Osteocyte (in vitro differentiated cells): ENCODE measurements at regions not wholly inside any gene's neighbourhood (a gene's known extent, or its start where the extent isn't known, plus 50 kb on each side); places are given as distances from the start of the nearest gene placed in this dataset.
"Not testable (repeated sequence)": the region's sequence is repeated elsewhere in the genome, so short reads cannot be mapped to it uniquely, and the experiment has no call there.

Source experiments
- DNase-seq: peaks from one replicate; pipeline ENCODE4 v3.0.0; 2021; ENCODE audit warnings: mixed read lengths; ENCODE audit not compliant: unreplicated experiment; ENCODE audit errors: extremely low spot score
- H3K27ac Mint-ChIP-seq: one replicate; pipeline ENCODE4 v1.8.0; 2021; ENCODE audit warnings: mild to moderate bottlenecking, mixed read lengths; ENCODE audit not compliant: unreplicated experiment
- H3K27me3 Mint-ChIP-seq: one replicate; pipeline ENCODE4 v1.8.0; 2021; ENCODE audit warnings: mixed read lengths; ENCODE audit not compliant: unreplicated experiment
- H3K36me3 Mint-ChIP-seq: one replicate; pipeline ENCODE4 v1.8.0; 2021; ENCODE audit warnings: mixed read lengths; ENCODE audit not compliant: unreplicated experiment
- H3K4me1 Mint-ChIP-seq: one replicate; pipeline ENCODE4 v1.8.0; 2021; ENCODE audit warnings: mixed read lengths; ENCODE audit not compliant: unreplicated experiment
- H3K4me3 Mint-ChIP-seq: one replicate; pipeline ENCODE4 v1.8.0; 2021; ENCODE audit warnings: mild to moderate bottlenecking, moderate library complexity, mixed read lengths; ENCODE audit not compliant: unreplicated experiment
- H3K9me3 Mint-ChIP-seq: one replicate; pipeline ENCODE4 v1.8.0; 2021; ENCODE audit warnings: mixed read lengths; ENCODE audit not compliant: unreplicated experiment
- TF ChIP-seq, protein P1 (sequence below): fragments of 200-600 bp; sonication (generic); IDR thresholded peaks from 2 replicates; pipeline ENCODE4 v1.5.0; 2021; ENCODE audit warnings: antibody characterized with exemption, mild to moderate bottlenecking, moderate library complexity

DNA sequence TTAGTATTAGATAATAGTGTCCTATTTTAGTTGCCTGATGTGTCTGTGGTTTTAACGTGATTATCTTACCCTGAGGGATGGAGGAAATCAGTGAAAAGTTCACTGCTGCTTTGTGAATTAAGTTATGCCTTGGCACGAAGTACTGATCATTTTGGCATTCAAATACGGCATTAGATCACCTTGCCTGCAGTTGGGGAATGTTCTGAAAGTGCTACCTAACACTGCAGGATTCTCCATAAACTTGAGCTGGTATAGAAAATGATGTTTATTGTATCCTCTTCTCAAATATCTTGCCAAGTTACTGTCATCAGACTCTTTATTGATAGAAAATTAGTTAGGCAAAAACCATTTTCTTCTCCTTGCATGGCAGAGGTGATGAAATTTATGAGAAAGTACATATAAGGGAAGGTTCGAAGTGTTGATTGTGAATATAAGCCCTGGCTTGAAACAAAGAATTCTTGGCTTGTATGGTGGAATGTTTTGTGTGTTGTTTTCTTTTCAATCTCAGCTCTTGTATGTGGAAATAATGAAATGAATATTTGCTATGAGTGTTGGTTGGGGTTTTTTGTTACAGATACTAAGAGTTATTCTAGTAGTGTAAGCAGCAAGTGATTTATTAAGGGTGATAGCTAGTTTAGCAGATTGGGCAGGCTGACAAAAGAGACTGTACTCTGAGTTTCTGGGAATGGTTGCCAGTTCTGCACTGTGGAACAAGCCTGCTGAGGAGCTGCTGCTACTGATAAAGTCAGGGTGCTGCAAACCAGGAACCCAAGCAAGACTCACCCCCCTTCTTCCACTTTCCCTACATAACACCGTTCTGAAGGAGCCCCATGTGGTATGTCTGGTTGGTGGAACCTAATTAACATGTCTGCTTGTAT lies 448.3 kb downstream of the PCNX1 start:
- no peaks in the 10 kb centered on the region for H3K9me3 Mint-ChIP-seq
- H3K36me3 Mint-ChIP-seq: peaks cover 4% of the 10 kb centered on the region
- peaks cover 25% of the 10 kb centered on the region for H3K4me1 Mint-ChIP-seq
- H3K27me3 Mint-ChIP-seq: no peaks in the 10 kb centered on the region
- H3K27ac Mint-ChIP-seq: peak overlapping the region; percentile 79
- H3K4me3 Mint-ChIP-seq: peak overlapping the region; percentile 18
- DNase-seq: no peak
- TF ChIP-seq, protein P1, sequence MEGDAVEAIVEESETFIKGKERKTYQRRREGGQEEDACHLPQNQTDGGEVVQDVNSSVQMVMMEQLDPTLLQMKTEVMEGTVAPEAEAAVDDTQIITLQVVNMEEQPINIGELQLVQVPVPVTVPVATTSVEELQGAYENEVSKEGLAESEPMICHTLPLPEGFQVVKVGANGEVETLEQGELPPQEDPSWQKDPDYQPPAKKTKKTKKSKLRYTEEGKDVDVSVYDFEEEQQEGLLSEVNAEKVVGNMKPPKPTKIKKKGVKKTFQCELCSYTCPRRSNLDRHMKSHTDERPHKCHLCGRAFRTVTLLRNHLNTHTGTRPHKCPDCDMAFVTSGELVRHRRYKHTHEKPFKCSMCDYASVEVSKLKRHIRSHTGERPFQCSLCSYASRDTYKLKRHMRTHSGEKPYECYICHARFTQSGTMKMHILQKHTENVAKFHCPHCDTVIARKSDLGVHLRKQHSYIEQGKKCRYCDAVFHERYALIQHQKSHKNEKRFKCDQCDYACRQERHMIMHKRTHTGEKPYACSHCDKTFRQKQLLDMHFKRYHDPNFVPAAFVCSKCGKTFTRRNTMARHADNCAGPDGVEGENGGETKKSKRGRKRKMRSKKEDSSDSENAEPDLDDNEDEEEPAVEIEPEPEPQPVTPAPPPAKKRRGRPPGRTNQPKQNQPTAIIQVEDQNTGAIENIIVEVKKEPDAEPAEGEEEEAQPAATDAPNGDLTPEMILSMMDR: no peak

DNA sequence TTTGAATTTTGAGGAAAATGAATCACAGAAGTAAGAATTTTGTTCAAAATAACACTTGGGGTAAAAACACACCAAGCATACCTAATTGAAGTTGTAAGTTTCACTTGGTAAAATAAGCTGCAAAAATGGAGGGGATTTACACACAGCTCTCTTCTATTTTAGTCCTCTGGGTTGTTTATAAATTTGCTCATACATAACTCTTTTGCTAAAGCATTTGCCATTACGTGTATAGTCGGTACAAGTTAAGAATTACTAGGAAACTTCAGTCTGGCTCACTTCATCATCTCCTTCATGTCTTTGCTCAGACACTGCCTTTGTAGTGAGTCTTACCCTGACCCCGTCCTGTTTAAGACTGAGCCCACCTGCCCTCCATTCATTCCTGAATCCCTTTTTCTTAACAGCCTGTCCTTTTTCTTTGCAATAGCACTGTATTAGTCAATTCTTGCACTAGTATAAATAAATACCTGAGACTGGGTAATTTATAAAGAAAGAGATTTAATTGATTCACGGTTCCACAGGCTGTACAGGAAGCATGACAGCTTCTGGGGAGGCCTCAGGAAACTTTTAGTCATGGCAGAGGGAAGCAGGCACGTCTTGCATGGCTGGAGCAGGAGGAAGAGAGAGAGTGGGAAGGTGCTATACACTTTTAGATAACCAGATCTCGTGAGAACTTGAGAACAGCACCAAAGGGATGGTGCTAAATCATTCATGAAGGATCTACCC lies 451.1 kb downstream of the PCNX1 start:
- Mint-ChIP-seq H3K27me3 (no peaks in the 10 kb centered on the region), H3K36me3 (peaks cover 6% of the 10 kb centered on the region), H3K4me3 (no peak overlapping the region), H3K9me3 (no peaks in the 10 kb centered on the region), H3K27ac (no peak overlapping the region), H3K4me1 (peaks cover 42% of the 10 kb centered on the region)
- DNase-seq: no peak
- TF ChIP-seq, protein P1: no peak

DNA sequence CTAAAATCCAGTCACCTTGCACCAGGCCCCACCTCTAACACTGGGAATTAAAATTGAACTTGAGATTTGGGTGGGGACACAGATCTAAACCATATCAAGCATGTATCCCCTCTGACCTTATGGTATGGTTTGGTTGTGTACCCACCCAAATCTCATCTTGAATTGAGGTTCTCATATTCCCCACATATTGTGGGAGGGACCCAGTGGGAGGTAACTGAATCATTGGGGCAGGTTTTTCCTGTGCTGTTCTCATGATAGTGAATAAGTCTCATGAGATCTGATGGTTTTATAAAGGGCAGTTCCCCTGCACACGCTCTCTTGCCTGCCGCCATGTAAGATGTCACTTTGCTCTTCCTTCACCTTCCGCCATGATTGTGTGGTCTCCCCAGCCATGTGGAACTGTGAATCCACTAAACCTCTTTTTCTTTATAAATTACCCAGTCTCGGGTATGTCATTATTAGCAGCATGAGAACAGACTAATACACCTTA lies 451.7 kb downstream of the PCNX1 start:
- not testable (repeated sequence) for H3K27me3 Mint-ChIP-seq, DNase-seq, H3K27ac Mint-ChIP-seq, H3K4me3 Mint-ChIP-seq, H3K36me3 Mint-ChIP-seq, H3K9me3 Mint-ChIP-seq
- peaks cover 48% of the 10 kb centered on the region for H3K4me1 Mint-ChIP-seq

DNA sequence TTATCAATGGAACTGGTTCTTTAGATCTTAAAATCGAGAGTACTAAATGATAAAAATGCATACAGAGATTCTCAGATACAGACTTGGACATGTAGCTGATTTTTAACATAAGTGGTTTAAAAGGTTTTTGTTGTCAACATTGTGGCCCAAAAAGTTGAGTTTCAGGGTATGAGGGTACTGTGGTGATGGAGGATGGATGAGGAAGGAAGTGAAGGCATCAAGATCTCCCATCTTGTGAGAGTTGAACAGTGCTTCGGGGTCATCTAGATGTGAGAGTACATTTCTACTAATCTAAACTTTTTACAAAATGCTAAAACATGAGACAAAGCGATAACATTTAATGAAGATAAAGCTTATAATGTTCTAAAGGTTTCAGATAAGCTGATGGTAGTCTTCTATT lies 452.6 kb downstream of the PCNX1 start:
- TF ChIP-seq, protein P1: no peak
- Mint-ChIP-seq H3K36me3 (peaks cover 4% of the 10 kb centered on the region), H3K4me3 (no peak overlapping the region), H3K9me3 (no peaks in the 10 kb centered on the region), H3K27ac (no peak overlapping the region), H3K27me3 (no peaks in the 10 kb centered on the region), H3K4me1 (peaks cover 53% of the 10 kb centered on the region)
- no peak for DNase-seq

DNA sequence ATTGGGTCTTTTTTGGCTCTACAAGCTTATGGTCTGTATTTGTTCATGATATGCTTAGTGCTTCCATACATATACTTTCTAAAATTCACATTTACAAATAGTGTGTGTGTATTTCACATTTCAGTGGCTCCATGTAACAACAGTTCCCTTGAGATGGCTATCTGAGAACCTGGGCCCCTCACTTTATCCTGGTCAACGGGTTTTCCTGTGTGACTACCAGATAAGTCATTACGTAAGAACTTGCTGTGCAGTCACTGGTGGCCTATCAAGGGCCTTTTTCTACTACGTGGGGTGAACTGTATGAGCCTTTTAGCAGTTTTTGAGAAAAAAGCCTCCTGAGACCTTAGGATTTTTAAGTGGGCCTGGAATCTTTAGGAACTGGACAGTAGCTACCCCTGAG lies 454.1 kb downstream of the PCNX1 start:
- Mint-ChIP-seq H3K27ac (no peak overlapping the region), H3K36me3 (peaks cover 4% of the 10 kb centered on the region), H3K4me3 (no peak overlapping the region), H3K9me3 (no peaks in the 10 kb centered on the region), H3K27me3 (no peaks in the 10 kb centered on the region), H3K4me1 (peaks cover 54% of the 10 kb centered on the region)
- TF ChIP-seq, protein P1: no peak
- no peak for DNase-seq
